B cell (primary cell): ENCODE measurements at regions not wholly inside any gene's neighbourhood (a gene's known extent, or its start where the extent isn't known, plus 50 kb on each side); places are given as distances from the start of the nearest gene placed in this dataset.

Experiments
- CTCF ChIP-seq: fragments of 200-600 bp; IDR thresholded peaks from one replicate; pipeline ENCODE4 v1.8.0; 2022; ENCODE audit warnings: antibody characterized with exemption, mild to moderate bottlenecking
- EZH2 ChIP-seq: IDR thresholded peaks from 2 replicates; pipeline ENCODE4 v1.6.1; 2012; ENCODE audit warnings: borderline replicate concordance, low read depth, mild to moderate bottlenecking, moderate library complexity, low read length; ENCODE audit not compliant: insufficient read depth, poor library complexity, severe bottlenecking

DNA sequence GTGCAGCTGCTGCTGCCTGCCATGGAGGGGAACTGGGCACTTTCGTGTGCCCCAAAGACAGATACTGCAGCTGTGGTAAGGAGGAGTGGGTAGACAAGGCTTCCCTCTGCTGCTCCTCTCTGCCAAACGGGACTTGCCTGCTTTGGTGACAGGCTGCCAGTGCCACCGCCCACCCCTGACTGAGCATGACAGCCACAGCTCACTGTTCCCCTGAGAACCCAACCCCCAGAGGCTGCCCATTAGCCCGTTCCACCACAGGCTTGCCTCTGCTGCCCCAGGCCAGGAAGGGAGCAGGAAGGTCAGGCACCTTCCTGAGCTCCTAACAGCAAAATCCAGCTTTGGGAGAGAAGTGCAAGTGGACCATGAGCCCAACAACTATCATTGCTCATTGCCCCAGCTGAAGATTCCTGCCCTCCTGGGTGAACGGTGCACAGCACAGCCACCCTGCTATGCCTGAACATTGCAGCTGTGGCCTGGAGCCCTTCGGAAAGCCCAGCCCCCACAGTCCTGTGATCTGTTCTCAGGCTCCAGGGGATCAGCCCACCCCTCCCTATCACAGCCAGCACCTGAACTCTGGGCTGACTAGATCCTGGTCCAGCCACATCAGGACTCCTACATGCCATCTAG is 58.7 kb upstream of the ANTXRL start:
- TF ChIP-seq CTCF (no peak), EZH2 (no peak)
